Prostate gland (tissue), 2 donors: ENCODE measurements at regions not wholly inside any gene's neighbourhood (a gene's known extent, or its start where the extent isn't known, plus 50 kb on each side); places are given as distances from the start of the nearest gene placed in this dataset.

Source experiments
- DNase-seq: peaks from one replicate; pipeline ENCODE4 v3.0.0-alpha.2; 2019; ENCODE audit warnings: low spot score
- H3K27ac ChIP-seq, 2 donors: fragments of 200-600 bp; sonication (generic); 2 replicates each; pipeline ENCODE4 v1.5.1; 2017 to 2019
- H3K27me3 ChIP-seq: fragments of 200-600 bp; sonication (generic); replicated peaks from 2 replicates; pipeline ENCODE4 v1.5.1; 2019; ENCODE audit not compliant: insufficient read depth
- H3K36me3 ChIP-seq, 2 donors: fragments of 200-600 bp; sonication (generic); 1 replicate in 1 of 2; 2 replicates in 1 of 2; pipeline versions ENCODE4 v1.5.1 to v1.8.1; 2017 to 2019
- H3K4me1 ChIP-seq: fragments of 200-600 bp; sonication (generic); replicated peaks from 2 replicates; pipeline ENCODE4 v1.5.1; 2019
- H3K4me3 ChIP-seq, 2 donors: fragments of 200-600 bp; sonication (generic); 2 replicates each; pipeline ENCODE4 v1.5.1; 2017 to 2019
- H3K9me3 ChIP-seq: fragments of 200-600 bp; sonication (generic); 2 replicates; pipeline ENCODE4 v1.5.1; 2017
- CTCF ChIP-seq, 4 experiments: fragments of 200-600 bp in 2 of 4; fragments of 450-650 bp in 2 of 4; sonication (generic) in 2 of 4; IDR thresholded peaks; 1 replicate in 3 of 4; 2 replicates in 1 of 4; pipeline ENCODE4 v1.5.1; 2016 to 2019; ENCODE audit warnings: antibody characterized with exemption in 4 of 4, mild to moderate bottlenecking in 2 of 4, moderate library complexity in 2 of 4
- POLR2A ChIP-seq: fragments of 450-650 bp; IDR thresholded peaks from one replicate; pipeline ENCODE4 v1.6.1; 2016; ENCODE audit warnings: antibody characterized with exemption, mild to moderate bottlenecking
- POLR2AphosphoS5 ChIP-seq: sonication (generic); formaldehyde crosslinking; IDR thresholded peaks from one replicate; pipeline ENCODE4 v1.6.1; 2017; ENCODE audit warnings: antibody characterized with exemption
- WGBS: methylation state at CpG from one replicate; pipeline ENCODE4 v1.1.5; 2018; 5-methylcytosine and 5-hydroxymethylcytosine counted together
- intact Hi-C: fragments of 100-400 bp; cut with DNase I; formaldehyde crosslinking; loops from one replicate; pipeline ENCODE4 v1.14.2; 2022

- H3K4me3 ChIP-seq: no peak overlapping the region
- H3K27me3 ChIP-seq: no peaks in the 10 kb centered on the region
- H3K27ac ChIP-seq: peak overlapping the region in 1 of 2 donors; percentile 45
- peak; percentile 66 for TF ChIP-seq POLR2AphosphoS5
- TF ChIP-seq POLR2A: no peak
- no peaks in the 10 kb centered on the region for H3K36me3 ChIP-seq
- DNase-seq: peak; percentile 22
- intact Hi-C loops: no loop called here
- 53% methylated on average over 3 of the region's 3 CpGs for WGBS
- H3K9me3 ChIP-seq: no peaks in the 10 kb centered on the region
- no peaks in the 10 kb centered on the region for H3K4me1 ChIP-seq
These were observed 349.2 kb downstream of the ADCYAP1 start for GRCh38 chr18:1253827-1254226.

GRCh38 chr18:1261054-1261453 is 356.4 kb downstream of the ADCYAP1 start:
- Histone ChIP-seq H3K4me3 (no peak overlapping the region), H3K4me1 (no peaks in the 10 kb centered on the region), H3K27me3 (no peaks in the 10 kb centered on the region), H3K27ac (no peak overlapping the region), H3K9me3 (no peaks in the 10 kb centered on the region), H3K36me3 (no peaks in the 10 kb centered on the region)
- no peak for DNase-seq
- 96% methylated on average over 3 of the region's 3 CpGs for WGBS
- TF ChIP-seq POLR2A: no peak
- no peak for TF ChIP-seq POLR2AphosphoS5
- no peak for TF ChIP-seq CTCF (IDR thresholded peaks at IDR 0.05)
- intact Hi-C loops: no loop called here

GRCh38 chr18:1267021-1267420 is 362.4 kb downstream of the ADCYAP1 start:
- no peak for TF ChIP-seq POLR2A
- no peak for TF ChIP-seq CTCF (IDR thresholded peaks at IDR 0.05)
- no peak for TF ChIP-seq POLR2AphosphoS5

GRCh38 chr18:1270081-1270480 is 365.4 kb downstream of the ADCYAP1 start:
- TF ChIP-seq POLR2AphosphoS5: peak; percentile 89
- TF ChIP-seq CTCF (IDR thresholded peaks at IDR 0.05): no peak
- intact Hi-C loops: no loop called here
- 57% methylated on average over 2 of the region's 2 CpGs for WGBS

More at GRCh38 chr18:1267021-1267420, 362.4 kb downstream of the ADCYAP1 start:
- no peak overlapping the region for H3K4me3 ChIP-seq
- no peaks in the 10 kb centered on the region for H3K27me3 ChIP-seq
- H3K9me3 ChIP-seq: no peaks in the 10 kb centered on the region
- H3K36me3 ChIP-seq: no peaks in the 10 kb centered on the region
- DNase-seq: no peak
- WGBS: 70% methylated on average over 2 of the region's 2 CpGs
- intact Hi-C loops: no loop called here
- no peak overlapping the region for H3K27ac ChIP-seq
- no peaks in the 10 kb centered on the region for H3K4me1 ChIP-seq

GRCh38 chr18:1273469-1273868 is 368.8 kb downstream of the ADCYAP1 start:
- 58% methylated on average over 2 of the region's 2 CpGs for WGBS
- TF ChIP-seq POLR2AphosphoS5: no peak
- no peak for TF ChIP-seq CTCF (IDR thresholded peaks at IDR 0.05)
- TF ChIP-seq POLR2A: no peak
- H3K27ac ChIP-seq: no peak overlapping the region
- H3K4me3 ChIP-seq: no peak overlapping the region
- no peaks in the 10 kb centered on the region for H3K36me3 ChIP-seq
- no peaks in the 10 kb centered on the region for H3K27me3 ChIP-seq
- H3K4me1 ChIP-seq: no peaks in the 10 kb centered on the region
- no peaks in the 10 kb centered on the region for H3K9me3 ChIP-seq
- no peak for DNase-seq
- intact Hi-C loops: no loop called here

More at GRCh38 chr18:1270081-1270480, 365.4 kb downstream of the ADCYAP1 start:
- peak; percentile 57 for DNase-seq
- Histone ChIP-seq H3K27me3 (no peaks in the 10 kb centered on the region), H3K36me3 (no peaks in the 10 kb centered on the region), H3K4me3 (no peak overlapping the region), H3K9me3 (no peaks in the 10 kb centered on the region), H3K27ac (peak overlapping the region in 1 of 2 donors; percentile 41), H3K4me1 (no peaks in the 10 kb centered on the region)
